Activated naive CD4-positive, alpha-beta T cell treated with anti-CD3 and anti-CD28 coated beads, Interleukin-2, amount 50 U/mL, for 24 hours (primary cell): ENCODE measurements at regions not wholly inside any gene's neighbourhood (a gene's known extent, or its start where the extent isn't known, plus 50 kb on each side); places are given as distances from the start of the nearest gene placed in this dataset.
"Not testable (repeated sequence)": the region's sequence is repeated elsewhere in the genome, so short reads cannot be mapped to it uniquely, and the experiment has no call there.

Experiments
- H3K27ac Mint-ChIP-seq: one replicate; pipeline ENCODE4 v1.8.0; 2021; ENCODE audit warnings: mild to moderate bottlenecking, mixed read lengths
- H3K27me3 Mint-ChIP-seq: one replicate; pipeline ENCODE4 v1.8.0; 2021; ENCODE audit warnings: mixed read lengths
- H3K36me3 Mint-ChIP-seq: one replicate; pipeline ENCODE4 v1.8.0; 2021; ENCODE audit warnings: mixed read lengths
- H3K4me1 Mint-ChIP-seq: one replicate; pipeline ENCODE4 v1.8.0; 2021; ENCODE audit warnings: mixed read lengths
- H3K4me3 Mint-ChIP-seq: one replicate; pipeline ENCODE4 v1.8.0; 2021; ENCODE audit warnings: mild to moderate bottlenecking, mixed read lengths
- H3K9me3 Mint-ChIP-seq: one replicate; pipeline ENCODE4 v1.8.0; 2021; ENCODE audit warnings: mixed read lengths

DNA sequence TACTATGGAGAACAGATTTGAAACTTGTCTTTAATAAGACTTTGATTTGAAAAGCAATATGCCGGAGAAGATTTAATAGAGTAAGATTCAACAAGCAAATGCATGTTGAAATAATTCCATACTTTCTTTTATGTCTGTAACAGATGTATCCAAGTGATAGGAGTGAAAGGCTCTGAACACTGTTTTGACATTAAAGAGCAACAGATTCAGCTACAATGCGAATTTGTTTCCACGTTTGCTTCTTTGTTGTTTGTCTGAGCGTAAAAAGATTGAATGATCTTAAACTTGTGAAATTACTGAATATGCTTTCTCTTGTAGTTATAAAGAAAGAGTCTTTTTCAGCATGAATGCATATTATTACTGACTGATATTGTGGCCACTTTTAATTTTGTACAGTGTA is 2612.9 kb downstream of the PCDH9 start:
- no peak overlapping the region for H3K27ac Mint-ChIP-seq
- H3K4me3 Mint-ChIP-seq = no peak overlapping the region
- no peaks in the 10 kb centered on the region for H3K36me3 Mint-ChIP-seq
- H3K9me3 Mint-ChIP-seq = peaks cover 19% of the 10 kb centered on the region
- H3K27me3 Mint-ChIP-seq = no peaks in the 10 kb centered on the region
- no peaks in the 10 kb centered on the region for H3K4me1 Mint-ChIP-seq

DNA sequence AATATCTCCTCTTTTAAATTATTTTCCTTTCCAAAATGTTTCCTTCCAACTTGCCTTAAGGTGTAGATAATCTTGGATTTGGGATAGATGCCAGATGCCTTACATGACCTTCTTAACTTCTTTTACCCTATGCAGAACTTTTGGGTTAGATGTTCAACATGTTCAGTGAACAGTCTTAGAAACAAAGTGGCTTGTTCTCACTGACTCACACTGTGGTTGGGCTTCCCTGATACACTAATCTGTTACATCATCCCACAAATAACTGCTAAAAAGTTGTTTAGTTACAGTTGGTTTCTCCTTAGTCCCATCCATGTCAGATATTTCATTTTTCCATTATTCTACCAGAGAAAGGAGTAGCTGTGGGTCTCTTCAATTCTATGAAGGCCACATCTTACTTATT is 2638.2 kb downstream of the PCDH9 start:
- H3K4me1 Mint-ChIP-seq = no peaks in the 10 kb centered on the region
- H3K36me3 Mint-ChIP-seq = no peaks in the 10 kb centered on the region
- no peak overlapping the region for H3K4me3 Mint-ChIP-seq
- H3K27ac Mint-ChIP-seq = no peak overlapping the region
- no peaks in the 10 kb centered on the region for H3K27me3 Mint-ChIP-seq
- H3K9me3 Mint-ChIP-seq = peaks cover 26% of the 10 kb centered on the region

DNA sequence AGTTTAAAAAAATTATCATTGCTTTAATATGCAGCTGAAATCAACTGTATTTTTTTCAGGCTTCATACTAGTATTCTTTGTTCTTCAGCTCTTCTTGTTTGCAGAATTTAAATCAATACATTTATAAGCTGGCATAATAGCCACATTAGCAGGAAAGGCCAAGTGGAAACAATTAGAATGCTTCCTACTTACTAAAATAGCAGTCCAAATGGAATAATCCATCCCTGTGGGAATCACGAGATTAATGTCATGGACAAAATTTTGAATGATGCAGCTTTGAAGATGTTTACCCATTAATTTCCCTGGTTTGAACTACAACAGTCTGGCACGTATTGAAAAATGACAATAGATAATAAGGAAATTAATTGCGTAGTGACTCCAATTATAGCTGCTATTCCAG is 2650.8 kb downstream of the PCDH9 start:
- no peaks in the 10 kb centered on the region for H3K27me3 Mint-ChIP-seq
- H3K27ac Mint-ChIP-seq = no peak overlapping the region
- no peak overlapping the region for H3K4me3 Mint-ChIP-seq
- peaks cover 13% of the 10 kb centered on the region for H3K9me3 Mint-ChIP-seq
- H3K36me3 Mint-ChIP-seq = no peaks in the 10 kb centered on the region
- no peaks in the 10 kb centered on the region for H3K4me1 Mint-ChIP-seq

DNA sequence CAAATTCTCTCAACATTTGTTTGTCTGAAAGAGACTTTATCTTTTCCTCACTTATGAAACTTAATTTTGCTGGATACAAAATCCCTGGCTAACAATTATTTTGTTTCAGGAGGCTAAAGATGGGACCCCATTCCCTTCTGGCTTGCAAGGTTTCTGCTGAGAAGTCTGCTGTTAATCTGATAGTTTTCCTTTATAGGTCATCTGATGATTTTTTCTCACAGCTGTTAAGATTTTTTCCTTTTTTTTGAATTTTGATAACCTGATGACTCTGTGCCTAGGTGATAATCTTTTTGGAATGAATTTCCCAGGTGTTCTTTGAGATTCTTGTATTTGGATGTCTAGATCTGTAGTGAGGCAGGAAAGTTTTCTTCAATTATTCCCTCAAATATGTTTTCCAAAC is 2661.4 kb downstream of the PCDH9 start:
- Mint-ChIP-seq H3K27me3 (no peaks in the 10 kb centered on the region), H3K4me3 (no peak overlapping the region), H3K36me3 (no peaks in the 10 kb centered on the region), H3K27ac (no peak overlapping the region), H3K4me1 (no peaks in the 10 kb centered on the region), H3K9me3 (peaks cover 23% of the 10 kb centered on the region)

DNA sequence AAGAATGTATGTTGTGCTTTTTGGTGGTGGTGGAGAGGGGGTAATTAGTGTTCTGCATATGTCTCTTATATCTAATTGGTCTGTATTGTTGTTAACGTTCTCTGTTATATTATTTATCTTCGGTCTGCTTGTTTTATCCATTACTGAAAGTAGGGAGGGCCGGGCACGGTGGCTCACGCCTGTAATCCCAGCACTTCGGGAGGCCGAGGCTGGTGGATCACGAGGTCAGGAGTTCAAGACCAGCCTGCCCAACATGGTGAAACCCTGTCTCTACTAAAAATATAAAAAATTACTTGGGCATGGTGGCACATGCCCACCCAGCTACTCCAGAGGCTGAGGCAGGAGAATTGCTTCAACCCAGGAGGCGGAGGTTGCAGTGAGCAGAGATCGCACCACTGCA is 2672.1 kb downstream of the PCDH9 start:
- H3K4me1 Mint-ChIP-seq, H3K27ac Mint-ChIP-seq, H3K4me3 Mint-ChIP-seq, H3K27me3 Mint-ChIP-seq, H3K36me3 Mint-ChIP-seq: not testable (repeated sequence)
- peaks cover 11% of the 10 kb centered on the region for H3K9me3 Mint-ChIP-seq

DNA sequence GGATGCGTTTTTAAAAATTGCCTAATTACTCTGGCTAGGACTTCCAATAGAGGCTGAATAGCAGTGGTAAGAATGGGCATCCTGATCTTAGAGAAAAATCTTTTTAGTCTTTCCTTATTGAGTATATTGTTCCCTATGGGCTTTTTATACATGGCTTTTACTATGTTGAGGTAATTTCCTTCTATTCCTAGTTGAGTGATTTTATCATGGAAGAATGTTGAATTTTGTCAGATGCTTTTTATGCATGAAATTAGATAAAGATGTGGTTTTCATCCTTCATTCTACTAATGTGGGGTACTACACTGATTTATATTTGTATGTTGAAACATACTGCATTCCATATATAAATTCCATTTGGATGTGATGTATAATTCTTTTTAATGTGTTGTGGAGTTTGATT is 2673.8 kb downstream of the PCDH9 start:
- Mint-ChIP-seq H3K4me1 (no peaks in the 10 kb centered on the region), H3K27ac (no peak overlapping the region), H3K27me3 (no peaks in the 10 kb centered on the region), H3K36me3 (no peaks in the 10 kb centered on the region), H3K9me3 (peaks cover 11% of the 10 kb centered on the region), H3K4me3 (no peak overlapping the region)

DNA sequence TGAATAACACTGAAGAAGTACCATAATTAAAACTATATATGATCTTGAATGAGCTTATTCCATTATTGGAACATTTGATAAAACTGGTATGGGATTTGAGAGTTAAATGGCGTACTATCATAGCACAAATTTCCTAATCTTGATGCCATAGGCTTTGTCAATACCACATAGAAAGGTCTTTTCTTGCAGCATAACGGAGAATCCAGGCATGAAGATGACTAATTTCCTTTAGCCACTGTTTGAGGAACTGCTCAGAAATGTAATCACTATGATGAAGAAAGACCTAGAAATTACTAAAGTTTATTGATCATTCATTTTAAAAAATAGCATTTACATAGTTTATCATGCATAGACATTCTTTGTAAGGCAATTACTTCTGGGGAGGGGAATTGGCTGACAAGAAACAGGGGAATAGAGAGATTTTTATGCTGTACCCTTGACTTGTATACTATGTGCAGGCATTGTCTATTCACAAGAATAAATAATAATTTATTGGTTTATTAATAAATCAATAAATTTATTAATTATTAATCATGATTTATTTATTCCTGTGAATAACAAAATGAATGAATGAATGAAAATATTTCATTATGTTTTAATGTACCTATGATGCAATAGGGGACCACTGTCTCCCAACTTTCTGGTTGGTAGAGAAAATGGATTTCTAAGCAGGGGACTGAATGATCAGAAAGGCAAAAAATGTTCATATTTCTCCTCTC is 2676.6 kb downstream of the PCDH9 start:
- H3K36me3 Mint-ChIP-seq = no peaks in the 10 kb centered on the region
- H3K9me3 Mint-ChIP-seq = peaks cover 13% of the 10 kb centered on the region
- no peak overlapping the region for H3K4me3 Mint-ChIP-seq
- no peak overlapping the region for H3K27ac Mint-ChIP-seq
- H3K4me1 Mint-ChIP-seq = no peaks in the 10 kb centered on the region
- H3K27me3 Mint-ChIP-seq = no peaks in the 10 kb centered on the region

DNA sequence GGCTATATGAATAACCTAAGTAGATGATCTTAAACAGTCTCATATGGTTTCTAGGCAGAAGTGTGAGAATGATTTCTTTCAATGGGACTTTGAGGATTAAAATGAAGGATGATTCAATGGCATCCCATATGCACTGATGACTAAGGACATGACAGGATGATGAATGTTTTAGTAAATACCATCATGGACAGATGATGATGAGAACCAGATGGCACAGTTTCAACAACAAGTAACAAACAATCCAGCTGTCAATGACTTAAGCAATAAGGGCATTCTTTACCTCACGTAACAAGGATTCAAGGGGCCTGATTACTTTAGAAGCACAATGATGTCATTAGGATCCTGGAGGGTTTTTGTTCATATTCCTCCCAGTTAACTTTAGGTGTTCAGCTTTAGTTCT is 2678.4 kb downstream of the PCDH9 start:
- Mint-ChIP-seq H3K9me3 (peaks cover 13% of the 10 kb centered on the region), H3K27me3 (no peaks in the 10 kb centered on the region), H3K27ac (no peak overlapping the region), H3K36me3 (no peaks in the 10 kb centered on the region), H3K4me3 (no peak overlapping the region), H3K4me1 (no peaks in the 10 kb centered on the region)

DNA sequence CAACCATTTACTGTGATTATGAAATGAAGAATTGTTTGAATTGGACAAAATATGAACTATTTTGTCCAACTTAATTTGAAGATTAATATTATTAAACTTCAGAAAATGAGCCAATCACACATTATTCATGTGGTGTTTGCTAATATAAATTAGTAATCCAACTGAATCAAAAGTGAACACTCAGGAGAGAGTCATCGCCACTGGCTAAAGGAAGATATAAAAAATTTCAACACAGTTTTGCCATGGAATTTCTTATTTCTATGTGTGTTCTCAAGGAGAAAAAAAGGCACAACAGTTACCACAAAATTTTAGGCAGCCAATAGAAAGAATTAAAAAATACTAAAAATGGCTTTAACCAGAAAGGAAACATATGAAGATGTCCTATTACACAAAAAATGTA is 2683.8 kb downstream of the PCDH9 start:
- peaks cover 8% of the 10 kb centered on the region for H3K9me3 Mint-ChIP-seq
- H3K4me1 Mint-ChIP-seq = no peaks in the 10 kb centered on the region
- H3K36me3 Mint-ChIP-seq = no peaks in the 10 kb centered on the region
- H3K27me3 Mint-ChIP-seq = no peaks in the 10 kb centered on the region
- H3K27ac Mint-ChIP-seq = no peak overlapping the region
- no peak overlapping the region for H3K4me3 Mint-ChIP-seq

DNA sequence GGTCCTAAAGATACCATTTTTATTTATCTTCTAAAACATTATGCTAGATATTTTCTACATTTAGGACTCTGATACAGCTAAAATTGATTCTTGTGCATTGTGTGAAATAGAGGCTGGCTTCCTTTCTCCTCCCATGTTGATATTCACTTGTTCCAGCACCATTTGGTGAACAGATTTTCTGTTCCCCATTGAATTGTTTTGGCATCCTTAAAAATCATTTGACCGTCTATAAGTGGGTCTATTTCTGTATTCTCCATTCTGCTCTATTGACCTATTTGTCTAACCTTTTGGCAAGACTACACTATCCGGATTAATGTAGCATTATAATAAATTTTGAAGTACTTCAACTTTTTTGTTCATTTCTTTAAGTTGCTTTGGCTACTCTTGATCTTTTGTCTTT is 2689.2 kb downstream of the PCDH9 start:
- H3K4me1 Mint-ChIP-seq = no peaks in the 10 kb centered on the region
- H3K27ac Mint-ChIP-seq = no peak overlapping the region
- H3K4me3 Mint-ChIP-seq = no peak overlapping the region
- no peaks in the 10 kb centered on the region for H3K27me3 Mint-ChIP-seq
- no peaks in the 10 kb centered on the region for H3K9me3 Mint-ChIP-seq
- no peaks in the 10 kb centered on the region for H3K36me3 Mint-ChIP-seq

DNA sequence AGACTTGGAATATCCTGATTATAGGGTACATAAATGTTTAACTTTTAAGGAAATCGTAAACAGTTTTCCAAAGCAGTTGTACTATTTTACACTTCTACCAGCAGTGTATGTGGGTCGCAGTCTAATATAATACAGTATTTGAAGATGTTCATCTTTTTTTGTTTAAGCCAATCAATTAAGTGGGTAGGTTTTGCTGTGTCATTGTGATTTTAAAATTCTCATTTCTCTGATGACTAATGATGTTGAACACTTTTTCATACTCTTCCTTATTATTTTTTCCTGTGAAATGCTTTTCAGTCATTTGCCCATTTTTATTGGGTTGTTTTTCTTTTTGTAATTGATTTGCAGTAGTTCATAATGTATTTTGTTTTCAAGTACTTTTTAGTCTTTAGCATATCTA is 2689.7 kb downstream of the PCDH9 start:
- H3K36me3 Mint-ChIP-seq = no peaks in the 10 kb centered on the region
- no peak overlapping the region for H3K4me3 Mint-ChIP-seq
- no peaks in the 10 kb centered on the region for H3K27me3 Mint-ChIP-seq
- H3K27ac Mint-ChIP-seq = no peak overlapping the region
- no peaks in the 10 kb centered on the region for H3K9me3 Mint-ChIP-seq
- no peaks in the 10 kb centered on the region for H3K4me1 Mint-ChIP-seq

DNA sequence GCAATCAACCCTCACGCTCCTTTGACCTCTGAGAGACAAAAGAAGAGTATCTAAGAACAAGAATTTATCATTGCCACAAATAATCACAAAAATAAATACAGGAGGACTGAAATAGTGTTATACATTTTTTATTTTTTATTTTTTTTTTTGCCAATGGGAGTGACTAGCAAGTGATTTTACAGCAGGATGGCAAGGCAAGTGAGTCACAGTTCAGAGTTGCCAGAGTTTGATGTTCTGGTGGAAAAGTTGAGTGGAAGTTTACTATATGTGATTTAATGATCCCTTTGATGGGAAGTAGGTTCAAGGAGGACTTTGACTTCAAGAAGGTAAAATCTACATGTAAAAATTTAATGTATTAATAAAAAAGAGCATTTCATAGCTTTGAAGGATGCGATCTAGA is 2691.4 kb downstream of the PCDH9 start:
- H3K27ac Mint-ChIP-seq = no peak overlapping the region
- H3K4me1 Mint-ChIP-seq = no peaks in the 10 kb centered on the region
- no peaks in the 10 kb centered on the region for H3K36me3 Mint-ChIP-seq
- H3K9me3 Mint-ChIP-seq = no peaks in the 10 kb centered on the region
- H3K4me3 Mint-ChIP-seq = no peak overlapping the region
- H3K27me3 Mint-ChIP-seq = no peaks in the 10 kb centered on the region

DNA sequence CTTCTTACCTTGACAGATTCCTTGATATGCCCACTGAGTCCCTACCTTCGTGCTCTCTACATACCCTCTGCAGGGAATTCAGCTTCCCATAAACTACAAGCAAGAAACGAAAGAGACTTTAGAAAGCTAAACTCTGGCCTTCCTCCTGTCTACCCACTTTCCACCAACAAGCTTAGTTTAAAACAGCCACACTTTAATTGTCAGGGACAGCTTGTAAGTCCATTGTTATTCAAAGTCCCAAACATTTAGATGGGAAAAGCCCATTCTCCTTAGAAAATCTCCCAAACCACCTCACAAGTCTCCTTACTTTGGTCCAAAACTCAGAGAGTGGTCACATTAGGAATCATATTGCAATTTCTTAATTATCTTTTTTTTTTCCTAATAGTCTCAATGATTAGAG is 2695.8 kb downstream of the PCDH9 start:
- Mint-ChIP-seq H3K9me3 (no peaks in the 10 kb centered on the region), H3K27ac (no peak overlapping the region), H3K27me3 (no peaks in the 10 kb centered on the region), H3K4me3 (no peak overlapping the region), H3K4me1 (no peaks in the 10 kb centered on the region), H3K36me3 (no peaks in the 10 kb centered on the region)

DNA sequence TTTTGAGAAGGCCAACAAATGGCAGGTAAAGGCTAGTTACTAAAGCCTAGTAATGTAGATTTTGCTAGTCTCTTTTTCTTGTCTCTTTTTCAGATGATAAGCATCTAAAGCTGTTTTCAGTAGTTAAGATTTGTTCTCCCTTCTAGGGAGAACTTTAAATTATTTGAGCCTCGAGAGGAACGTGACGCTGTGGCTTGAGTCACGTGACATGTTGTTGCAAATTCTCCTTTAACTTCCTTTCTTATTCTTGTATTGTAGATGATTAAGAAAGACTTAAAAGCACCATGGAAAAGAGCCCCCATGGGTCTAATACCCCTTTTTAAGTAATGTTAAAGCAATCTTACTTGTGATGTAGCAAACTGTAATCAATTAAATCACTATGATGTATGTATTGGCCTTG is 2698.7 kb downstream of the PCDH9 start:
- Mint-ChIP-seq H3K36me3 (no peaks in the 10 kb centered on the region), H3K9me3 (no peaks in the 10 kb centered on the region), H3K4me1 (no peaks in the 10 kb centered on the region), H3K4me3 (no peak overlapping the region), H3K27ac (no peak overlapping the region), H3K27me3 (no peaks in the 10 kb centered on the region)

DNA sequence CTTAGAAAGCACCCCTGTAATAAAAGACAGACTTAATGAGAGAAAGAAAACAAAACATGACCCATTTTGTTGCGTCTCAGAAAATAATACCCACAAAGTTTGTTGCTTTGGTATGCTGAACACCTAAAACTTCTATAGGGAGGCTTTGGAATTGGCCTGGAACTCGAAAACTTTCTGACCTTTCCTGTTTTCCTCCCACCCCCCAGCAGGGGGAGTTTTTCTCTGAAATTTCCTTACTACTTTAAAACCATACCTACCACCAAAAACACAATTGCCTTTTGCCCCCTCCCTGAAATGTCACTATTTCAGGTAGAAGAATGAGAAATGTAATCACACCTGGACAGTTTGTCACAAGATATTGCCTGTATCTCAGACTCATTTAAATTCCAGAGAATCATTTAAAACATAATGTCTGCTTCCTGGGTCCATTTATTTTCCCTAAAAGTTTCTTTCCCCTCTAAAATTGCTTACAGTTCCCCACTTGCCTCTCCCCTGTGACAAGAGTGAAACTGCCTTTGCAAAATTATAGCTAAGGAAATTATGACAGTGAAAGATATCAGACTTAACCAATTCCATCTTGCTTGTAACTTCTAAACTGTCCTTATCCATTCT is 2700.2 kb downstream of the PCDH9 start:
- Mint-ChIP-seq H3K4me1 (no peaks in the 10 kb centered on the region), H3K27ac (no peak overlapping the region), H3K9me3 (no peaks in the 10 kb centered on the region), H3K4me3 (no peak overlapping the region), H3K36me3 (no peaks in the 10 kb centered on the region), H3K27me3 (no peaks in the 10 kb centered on the region)

DNA sequence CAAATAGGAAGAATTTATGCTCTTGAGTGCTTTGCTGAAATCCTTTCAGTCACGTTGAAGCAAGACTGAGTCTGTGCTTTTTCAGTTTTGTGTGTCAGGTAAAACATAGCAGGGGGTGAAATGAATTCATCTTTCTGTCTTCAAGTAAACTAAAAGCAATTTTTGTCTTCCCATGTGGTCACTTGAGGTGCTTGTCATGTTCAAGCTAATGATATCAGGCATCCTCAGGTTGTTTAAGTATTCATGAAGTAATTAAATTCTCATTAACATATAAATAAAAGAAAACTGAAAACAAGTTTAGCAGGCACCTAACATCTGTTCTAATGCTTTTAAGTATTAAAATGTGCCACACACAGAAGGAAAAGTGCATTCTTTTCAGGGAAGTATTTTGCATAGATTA is 2701.3 kb downstream of the PCDH9 start:
- H3K9me3 Mint-ChIP-seq = no peaks in the 10 kb centered on the region
- no peaks in the 10 kb centered on the region for H3K36me3 Mint-ChIP-seq
- H3K27me3 Mint-ChIP-seq = no peaks in the 10 kb centered on the region
- no peak overlapping the region for H3K27ac Mint-ChIP-seq
- H3K4me1 Mint-ChIP-seq = no peaks in the 10 kb centered on the region
- H3K4me3 Mint-ChIP-seq = no peak overlapping the region

DNA sequence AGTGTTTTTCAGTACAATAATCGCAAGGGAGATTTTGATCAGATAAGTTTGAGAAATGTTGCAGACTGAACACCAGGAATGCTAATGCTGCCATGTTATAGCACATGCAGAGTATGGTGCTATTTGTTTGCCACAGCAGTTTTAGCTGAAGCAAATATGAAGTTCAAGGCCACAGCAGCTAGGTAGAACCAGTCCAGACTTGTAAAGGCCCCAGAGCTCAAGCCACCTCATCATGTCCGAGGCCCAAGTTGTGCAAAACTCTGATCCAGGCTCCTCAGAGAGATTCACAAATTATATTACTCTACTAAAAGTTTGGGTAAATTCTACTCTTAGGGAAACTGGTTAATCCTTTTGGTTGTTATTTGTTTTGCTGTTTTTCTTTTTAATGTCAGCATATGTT is 2702.6 kb downstream of the PCDH9 start:
- Mint-ChIP-seq H3K4me1 (no peaks in the 10 kb centered on the region), H3K36me3 (no peaks in the 10 kb centered on the region), H3K9me3 (no peaks in the 10 kb centered on the region), H3K27me3 (no peaks in the 10 kb centered on the region), H3K27ac (no peak overlapping the region), H3K4me3 (no peak overlapping the region)
